GM06990 (cell line): ENCODE measurements at regions not wholly inside any gene's neighbourhood (a gene's known extent, or its start where the extent isn't known, plus 50 kb on each side); places are given as distances from the start of the nearest gene placed in this dataset.
A peak's percentile ranks its signal among the peaks of the same experiment; 100 is the strongest.

ENCODE experiments used
- DNase-seq: peaks from one replicate; pipeline ENCODE4 v3.0.0-alpha.2; 2011; ENCODE audit not compliant: insufficient read length; ENCODE audit errors: extremely low read depth
- H3K27me3 ChIP-seq: replicated peaks from 2 replicates; pipeline ENCODE4 v1.6.0; 2011; ENCODE audit warnings: low read length; ENCODE audit not compliant: control insufficient read depth, insufficient read depth
- H3K36me3 ChIP-seq: 2 replicates; pipeline ENCODE4 v1.5.1; 2011; ENCODE audit warnings: low read length; ENCODE audit not compliant: control insufficient read depth, insufficient read depth
- H3K4me3 ChIP-seq: replicated peaks from 2 replicates; pipeline ENCODE4 v1.5.1; 2011; ENCODE audit warnings: low read depth, mild to moderate bottlenecking, control low read depth, low read length
- CTCF ChIP-seq: IDR thresholded peaks from 2 replicates; pipeline ENCODE4 v1.5.1; 2011; ENCODE audit warnings: low read length, control low read depth, mild to moderate bottlenecking, inconsistent platforms; ENCODE audit not compliant: insufficient read depth, poor library complexity, severe bottlenecking

- peak; percentile 3 for TF ChIP-seq CTCF
- no peaks in the 10 kb centered on the region for H3K36me3 ChIP-seq
- H3K4me3 ChIP-seq, result no peak overlapping the region
- H3K27me3 ChIP-seq, result no peaks in the 10 kb centered on the region; the same call in 1 of the 2 replicates
- no peak for DNase-seq
These were observed 140.1 kb downstream of the URI1 start for GRCh38 chr19:30082168-30082567.

- DNase-seq, result no peak
- H3K36me3 ChIP-seq, result no peaks in the 10 kb centered on the region
- TF ChIP-seq CTCF, result no peak
- no peak overlapping the region for H3K4me3 ChIP-seq
- no peaks in the 10 kb centered on the region; the same call in 1 of the 2 replicates for H3K27me3 ChIP-seq
These were observed 140.6 kb downstream of the URI1 start for GRCh38 chr19:30082611-30083010.

- Histone ChIP-seq H3K4me3 (no peak overlapping the region), H3K27me3 (no peaks in the 10 kb centered on the region; the same call in 1 of the 2 replicates), H3K36me3 (no peaks in the 10 kb centered on the region)
- TF ChIP-seq CTCF, result no peak
- DNase-seq, result no peak
These were observed 141.2 kb downstream of the URI1 start for GRCh38 chr19:30083125-30083681.

GRCh38 chr19:30083701-30084156 lies 141.7 kb downstream of the URI1 start:
- no peak for TF ChIP-seq CTCF
- H3K27me3 ChIP-seq, result no peaks in the 10 kb centered on the region; the same call in 1 of the 2 replicates
- H3K36me3 ChIP-seq, result no peaks in the 10 kb centered on the region
- H3K4me3 ChIP-seq, result no peak overlapping the region
- DNase-seq, result no peak

- Histone ChIP-seq H3K27me3 (no peaks in the 10 kb centered on the region; the same call in none of the 2 replicates), H3K36me3 (no peaks in the 10 kb centered on the region), H3K4me3 (no peak overlapping the region)
- no peak for DNase-seq
- TF ChIP-seq CTCF, result no peak
These were observed 142.4 kb downstream of the URI1 start for GRCh38 chr19:30084390-30084819.

- no peak overlapping the region for H3K4me3 ChIP-seq
- DNase-seq, result no peak
- H3K36me3 ChIP-seq, result no peaks in the 10 kb centered on the region
- peaks cover 2% of the 10 kb centered on the region for H3K27me3 ChIP-seq
- no peak for TF ChIP-seq CTCF
These were observed 143.4 kb downstream of the URI1 start for GRCh38 chr19:30085394-30085793.
